HG02852 (cell line): ENCODE measurements at regions not wholly inside any gene's neighbourhood (a gene's known extent, or its start where the extent isn't known, plus 50 kb on each side); places are given as distances from the start of the nearest gene placed in this dataset.

Experiments
- ATAC-seq: cut with Tn5 transposase; IDR thresholded peaks from one replicate; pipeline ENCODE4 v1.9.1; 2021; ENCODE audit warnings: mild to moderate bottlenecking, moderate library complexity; ENCODE audit not compliant: unreplicated experiment

- no peak for ATAC-seq
Measured at GRCh38 chr5:174307031-174307408, 261.5 kb downstream of the NSG2 start.

- ATAC-seq: no peak
Measured at GRCh38 chr5:174307656-174308271, 262.3 kb downstream of the NSG2 start.

DNA sequence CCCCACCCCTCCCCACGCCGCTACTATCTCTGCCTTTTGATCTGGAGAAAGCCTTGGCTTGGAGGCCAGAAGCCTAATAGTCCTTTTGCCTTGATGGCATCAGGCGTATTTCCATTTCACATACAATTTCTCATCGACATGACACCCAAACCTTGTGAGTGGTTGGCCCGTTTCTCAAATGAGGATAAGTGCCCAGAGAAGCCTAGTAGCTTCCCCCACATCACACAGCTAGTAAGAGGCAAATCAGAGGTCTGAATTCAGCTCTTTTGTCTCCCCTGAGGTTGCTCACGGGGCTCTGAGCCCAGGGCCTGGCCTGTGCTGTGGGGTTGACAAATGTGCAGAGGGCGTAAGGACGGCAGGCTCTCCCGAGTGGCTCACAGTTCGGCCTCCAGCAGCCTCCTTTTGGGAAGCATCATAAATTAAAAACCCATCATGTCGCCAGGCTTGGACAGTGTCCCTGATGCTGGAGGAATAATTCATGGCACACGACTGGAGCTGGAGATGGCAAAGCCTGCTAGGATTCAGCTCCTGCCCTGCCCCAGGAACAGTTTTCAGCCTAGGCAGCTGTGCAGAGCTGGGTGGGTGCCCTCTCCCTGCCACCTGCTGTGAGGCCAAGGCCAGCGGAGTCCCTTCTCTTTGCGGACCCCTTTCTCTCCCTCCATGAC lies 263.8 kb downstream of the NSG2 start:
- ATAC-seq: no peak

- no peak for ATAC-seq
Measured at GRCh38 chr5:174310243-174310642, 264.7 kb downstream of the NSG2 start.

DNA sequence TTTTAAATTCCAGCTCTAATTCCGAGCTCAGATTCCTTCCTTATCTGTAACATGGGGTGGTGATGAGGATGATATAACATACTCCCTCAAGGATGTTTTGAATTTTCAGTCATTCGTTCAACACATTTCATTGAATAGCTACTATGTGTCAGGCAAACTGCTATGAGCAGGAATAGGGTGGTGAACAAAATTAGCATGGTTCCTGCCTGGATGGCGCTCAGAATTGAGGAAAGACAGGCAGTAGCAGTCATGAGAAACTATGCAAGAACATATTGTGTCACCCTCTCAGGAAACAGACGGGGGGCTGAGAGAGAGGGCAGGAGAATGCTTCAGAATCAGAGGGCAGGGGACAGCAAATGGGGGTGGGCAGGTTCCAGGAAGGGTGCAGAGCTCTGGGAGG lies 265.2 kb downstream of the NSG2 start:
- ATAC-seq: no peak

DNA sequence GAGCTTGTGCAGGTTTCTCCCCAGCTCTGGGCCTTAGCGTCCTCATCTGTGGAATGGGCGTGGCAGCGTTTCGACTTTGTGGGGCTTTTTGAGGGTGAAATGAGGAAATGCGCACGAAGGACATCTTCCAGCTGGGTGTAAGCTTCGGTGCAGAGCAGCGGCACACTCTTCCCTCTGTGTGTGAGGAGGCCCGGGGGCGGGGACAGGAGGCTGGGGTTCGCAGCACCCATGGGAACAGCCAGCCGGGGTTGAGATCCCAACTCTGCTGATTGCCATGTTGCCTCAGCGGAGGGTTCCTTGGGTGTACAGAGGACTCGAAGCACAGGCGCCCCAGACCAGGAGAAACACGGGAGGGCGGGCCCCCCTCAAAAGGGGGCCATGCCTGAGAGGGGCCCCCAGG lies 265.6 kb downstream of the NSG2 start:
- no peak for ATAC-seq

- ATAC-seq: peak; percentile 75
Measured at GRCh38 chr5:174311531-174312269, 266.2 kb downstream of the NSG2 start.

DNA sequence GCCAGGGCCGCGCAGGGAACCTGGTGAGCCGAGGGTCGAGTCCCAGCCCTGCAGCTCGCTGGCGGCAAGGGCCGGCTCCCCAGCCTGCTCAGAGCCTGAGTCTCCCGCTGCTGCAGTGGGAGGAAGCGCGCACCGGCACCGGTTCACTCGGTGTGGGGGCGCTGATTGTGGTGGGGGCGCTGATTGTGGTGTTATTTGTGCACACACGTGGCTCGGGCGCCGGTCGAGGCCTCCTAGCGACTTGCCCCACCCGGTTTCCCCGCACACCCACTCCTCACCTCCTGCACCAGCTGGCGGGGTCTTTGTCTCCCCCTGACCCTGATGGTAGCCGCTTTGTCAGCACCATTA lies 266.7 kb downstream of the NSG2 start:
- ATAC-seq: peak; percentile 14

DNA sequence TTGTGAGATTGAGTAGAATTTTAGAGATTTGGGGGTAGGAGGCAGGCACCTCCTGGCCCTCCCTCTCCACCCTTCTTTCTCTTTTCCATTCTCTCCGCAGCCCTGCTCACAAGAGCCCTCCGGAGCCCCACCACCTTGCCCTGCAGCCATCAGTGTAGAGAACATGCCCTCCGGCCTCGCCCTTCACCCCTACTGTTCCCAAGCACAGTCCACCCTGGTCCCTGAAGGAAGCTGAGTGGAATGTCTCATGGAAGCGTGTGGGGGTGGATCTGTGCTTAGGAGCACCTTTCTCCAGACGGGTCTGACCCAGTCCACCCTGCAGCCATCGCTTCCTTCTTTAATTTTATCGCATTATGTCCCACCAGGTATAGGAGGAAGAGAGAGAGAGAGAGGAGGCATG lies 267.1 kb downstream of the NSG2 start:
- ATAC-seq: no peak

DNA sequence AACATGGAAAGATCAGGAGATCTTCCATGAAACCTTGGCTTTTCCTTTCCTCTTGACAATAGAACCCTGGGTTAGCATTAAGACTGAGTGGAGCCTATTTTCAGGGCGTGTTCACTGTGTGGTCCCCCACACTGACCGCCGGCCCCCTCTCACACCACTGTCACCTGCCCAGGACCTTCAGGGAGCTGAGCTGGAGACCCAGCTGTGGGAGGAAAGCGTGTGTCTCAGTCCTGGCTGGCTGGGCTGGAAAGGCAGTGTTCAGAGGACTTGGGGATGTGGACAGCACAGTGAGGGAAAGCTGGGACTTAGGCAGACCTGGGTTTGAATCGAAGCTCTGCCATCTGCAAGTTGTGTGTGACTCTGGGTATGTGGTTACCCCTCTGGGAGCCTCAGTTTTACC lies 268.1 kb downstream of the NSG2 start:
- ATAC-seq: no peak

DNA sequence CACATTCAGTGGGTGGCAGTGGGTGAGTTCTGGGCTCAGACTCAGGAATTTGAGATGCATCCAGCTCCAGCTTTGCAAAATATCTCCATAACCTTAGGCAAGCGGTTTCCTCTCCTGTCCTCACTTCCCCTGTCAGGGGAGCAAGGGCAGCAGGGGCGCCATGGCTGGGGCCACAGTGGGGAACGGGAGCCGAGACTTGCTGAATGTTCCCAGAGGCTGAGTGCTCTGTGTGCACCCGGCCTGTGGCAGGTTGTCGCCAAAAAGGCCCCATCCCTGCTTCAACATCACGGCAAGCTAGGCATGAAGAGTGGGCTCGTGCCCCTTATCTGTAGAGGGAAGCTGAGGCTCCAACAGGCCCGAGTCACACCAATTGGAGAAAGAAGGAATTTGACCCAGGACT lies 268.8 kb downstream of the NSG2 start:
- ATAC-seq: no peak

- ATAC-seq: no peak
Measured at GRCh38 chr5:174315471-174315870, 270.0 kb downstream of the NSG2 start.

DNA sequence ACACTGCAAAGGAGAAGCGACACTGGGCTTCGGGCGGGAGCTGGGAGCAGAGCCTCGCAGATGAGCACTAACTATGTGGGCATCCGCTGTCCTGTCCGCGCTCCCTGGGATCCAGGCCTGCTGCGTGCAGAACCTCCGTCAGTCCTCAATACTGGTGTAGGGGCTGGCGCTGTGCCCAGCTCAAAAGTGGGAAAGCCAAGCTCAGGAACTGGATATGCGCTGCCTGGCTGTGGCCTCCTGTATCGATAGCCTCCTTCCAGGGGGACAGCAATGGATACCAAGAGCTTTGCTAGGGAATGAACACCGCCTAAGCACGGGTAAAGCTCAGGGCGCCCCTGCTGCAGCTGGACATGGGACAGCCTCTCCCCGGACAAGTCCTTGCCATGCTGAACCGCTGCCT lies 270.4 kb downstream of the NSG2 start:
- no peak for ATAC-seq

- ATAC-seq: no peak
Measured at GRCh38 chr5:174316326-174316725, 270.8 kb downstream of the NSG2 start.

DNA sequence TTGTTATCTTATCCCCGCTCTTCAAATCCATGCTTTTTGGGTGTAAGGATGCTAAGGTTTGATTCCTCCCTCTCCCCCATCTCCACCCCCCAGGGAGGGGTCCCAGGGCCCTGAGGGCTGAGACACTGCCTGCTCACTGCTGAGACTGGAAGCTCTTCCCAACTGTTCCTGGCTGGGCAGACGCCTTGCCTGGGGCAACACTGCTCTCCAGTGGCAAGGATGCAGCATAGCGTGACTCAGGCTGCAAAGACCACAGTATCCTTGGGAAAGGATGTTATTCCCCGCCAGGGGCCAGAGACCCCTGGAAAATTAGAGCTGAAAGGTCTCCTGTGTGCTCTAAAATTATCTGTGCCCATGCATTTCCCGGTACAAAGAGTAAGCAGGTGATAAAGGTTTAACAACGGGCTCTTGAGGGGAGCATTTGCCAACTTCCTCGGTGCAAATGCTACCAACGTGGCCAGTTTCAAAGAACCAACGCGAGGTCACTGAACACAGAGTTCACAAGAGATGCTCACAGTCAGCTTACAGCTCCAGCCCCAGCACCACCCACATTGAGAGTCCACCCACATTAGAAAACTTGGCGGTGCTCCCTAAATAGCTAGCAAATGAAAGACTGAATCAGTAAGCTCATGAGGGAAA lies 271.9 kb downstream of the NSG2 start:
- no peak for ATAC-seq

- ATAC-seq: no peak
Measured at GRCh38 chr5:174318578-174318977, 273.1 kb downstream of the NSG2 start.

DNA sequence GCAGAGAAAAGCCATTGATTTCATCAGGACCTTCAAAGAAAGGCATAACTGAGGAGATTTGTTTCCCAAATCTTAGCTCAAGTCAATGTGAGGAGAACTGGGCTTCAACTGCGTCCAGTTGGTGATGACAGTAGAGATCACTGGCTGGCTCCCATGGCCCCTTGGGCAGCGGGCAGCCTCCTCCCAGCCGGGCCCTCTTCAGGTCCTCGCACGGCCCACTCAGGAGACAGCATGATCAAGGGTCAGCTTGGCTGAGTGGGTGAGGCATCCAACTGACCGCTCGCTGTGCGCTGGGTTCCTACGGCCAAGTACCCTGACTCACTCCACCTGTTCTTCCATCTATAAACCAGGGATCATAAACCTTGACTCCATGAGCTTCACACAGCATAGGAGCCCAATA lies 274.0 kb downstream of the NSG2 start:
- ATAC-seq: no peak

DNA sequence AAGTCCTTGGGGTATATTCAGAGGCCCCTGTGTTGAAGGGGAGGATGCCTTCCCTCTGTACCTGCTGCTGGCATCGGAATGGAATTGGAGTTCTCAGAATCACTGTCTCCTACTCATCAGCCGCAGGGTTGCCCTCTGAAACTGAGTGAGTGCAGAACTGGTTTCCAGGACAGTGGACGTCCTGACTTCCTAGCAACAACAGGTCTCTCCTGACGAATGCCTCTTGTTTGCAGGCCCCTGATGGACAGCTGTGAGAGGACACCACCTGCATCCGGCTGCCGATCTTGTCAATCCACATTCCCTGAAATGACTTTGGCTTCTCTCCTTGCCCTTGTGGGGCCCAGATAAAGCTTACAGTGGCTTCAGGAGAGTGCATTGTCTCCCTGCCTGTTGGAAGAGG lies 274.5 kb downstream of the NSG2 start:
- no peak for ATAC-seq

DNA sequence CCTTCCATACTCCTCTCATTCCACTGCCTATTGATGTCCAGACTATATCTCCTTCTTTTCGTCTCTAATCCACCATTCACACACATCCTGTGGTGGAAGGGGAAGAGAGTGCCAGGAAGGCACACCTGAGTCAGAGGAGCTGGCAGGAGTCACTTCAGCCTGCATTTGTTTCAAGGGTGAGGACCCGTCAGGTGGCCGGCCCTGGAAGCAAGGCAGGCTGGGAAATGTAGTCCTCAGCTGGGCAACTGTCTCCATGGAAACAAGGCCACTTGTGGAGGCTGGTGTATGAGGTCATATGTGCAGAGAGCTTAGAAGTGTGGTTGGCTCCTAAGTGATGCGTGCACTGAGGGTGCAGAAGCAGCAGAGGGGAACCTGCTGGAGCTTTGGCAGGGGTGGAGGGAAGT lies 278.4 kb downstream of the NSG2 start:
- no peak for ATAC-seq

DNA sequence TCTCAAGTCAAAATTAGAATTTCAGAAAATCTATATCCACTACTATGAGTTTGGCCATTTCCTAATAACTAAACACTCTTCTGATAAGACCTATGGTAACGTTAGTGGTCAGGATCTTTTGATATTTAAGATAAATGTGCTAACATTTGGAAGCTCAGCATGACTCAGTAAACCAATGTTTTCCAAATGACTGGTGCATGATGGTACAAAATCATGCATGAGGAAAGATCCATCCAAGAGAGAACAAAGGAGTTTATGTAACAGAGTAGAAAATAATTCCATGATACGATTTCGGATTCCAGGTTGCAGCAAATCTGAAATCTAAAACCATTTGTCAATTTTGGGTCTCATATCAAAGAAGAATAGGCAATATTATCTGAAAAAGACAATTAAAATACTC lies 279.2 kb downstream of the NSG2 start:
- no peak for ATAC-seq

- no peak for ATAC-seq
Measured at GRCh38 chr5:174325431-174325830, 279.9 kb downstream of the NSG2 start.

DNA sequence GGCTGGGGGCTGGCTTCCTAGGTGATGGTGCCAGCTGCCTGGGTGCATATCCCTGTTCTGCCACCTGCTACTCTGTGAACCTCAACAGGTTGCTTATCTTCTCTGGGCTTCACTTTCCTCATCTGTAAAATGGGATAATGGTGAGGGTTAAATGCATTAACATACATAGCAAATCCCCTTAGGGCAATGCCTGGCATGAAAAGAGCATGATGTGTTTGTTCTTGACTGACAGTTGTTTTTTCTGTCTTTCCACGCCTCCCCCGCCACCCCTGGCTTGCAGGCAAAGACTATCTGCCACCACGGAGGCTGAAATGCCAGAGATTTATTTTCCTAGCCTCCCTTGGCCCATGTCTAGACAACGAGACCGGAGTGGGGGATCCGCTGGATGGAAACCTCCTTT lies 280.5 kb downstream of the NSG2 start:
- no peak for ATAC-seq
